ENCODE measurements at regions not wholly inside any gene's neighbourhood (a gene's known extent, or its start where the extent isn't known, plus 50 kb on each side); places are given as distances from the start of the nearest gene placed in this dataset.

DNA sequence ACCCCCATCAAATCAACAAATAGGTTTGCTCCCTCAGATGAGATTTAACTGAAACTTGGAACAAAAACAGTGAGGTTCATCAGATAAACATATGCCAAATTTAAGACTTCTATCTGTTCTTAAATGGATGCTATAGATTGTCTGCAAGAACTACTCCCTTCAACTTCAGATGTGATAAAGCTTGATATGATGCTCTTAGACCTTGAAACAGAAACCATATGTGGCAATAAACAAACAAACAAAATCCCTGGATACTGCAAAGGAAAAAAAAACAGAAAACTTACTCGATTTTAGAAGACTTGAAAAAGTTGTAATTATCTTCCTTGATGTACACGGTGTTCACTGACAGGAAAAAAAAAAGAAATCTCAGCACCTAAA lies 286.1 kb upstream of the USP25 start:
- H3K36me3 ChIP-seq (replicated peaks): no peaks in the 10 kb centered on the region
- H3K27me3 ChIP-seq (replicated peaks): no peaks in the 10 kb centered on the region
- no peak overlapping the region for H3K27ac ChIP-seq
- in situ Hi-C loops (cut with HindIII; ENCODE audit: low pct_ligation_motif_present, low sequenced_read_pairs): no loop called here
- TF ChIP-seq, protein P1, sequence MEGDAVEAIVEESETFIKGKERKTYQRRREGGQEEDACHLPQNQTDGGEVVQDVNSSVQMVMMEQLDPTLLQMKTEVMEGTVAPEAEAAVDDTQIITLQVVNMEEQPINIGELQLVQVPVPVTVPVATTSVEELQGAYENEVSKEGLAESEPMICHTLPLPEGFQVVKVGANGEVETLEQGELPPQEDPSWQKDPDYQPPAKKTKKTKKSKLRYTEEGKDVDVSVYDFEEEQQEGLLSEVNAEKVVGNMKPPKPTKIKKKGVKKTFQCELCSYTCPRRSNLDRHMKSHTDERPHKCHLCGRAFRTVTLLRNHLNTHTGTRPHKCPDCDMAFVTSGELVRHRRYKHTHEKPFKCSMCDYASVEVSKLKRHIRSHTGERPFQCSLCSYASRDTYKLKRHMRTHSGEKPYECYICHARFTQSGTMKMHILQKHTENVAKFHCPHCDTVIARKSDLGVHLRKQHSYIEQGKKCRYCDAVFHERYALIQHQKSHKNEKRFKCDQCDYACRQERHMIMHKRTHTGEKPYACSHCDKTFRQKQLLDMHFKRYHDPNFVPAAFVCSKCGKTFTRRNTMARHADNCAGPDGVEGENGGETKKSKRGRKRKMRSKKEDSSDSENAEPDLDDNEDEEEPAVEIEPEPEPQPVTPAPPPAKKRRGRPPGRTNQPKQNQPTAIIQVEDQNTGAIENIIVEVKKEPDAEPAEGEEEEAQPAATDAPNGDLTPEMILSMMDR (IDR thresholded peaks at IDR 0.05; ENCODE audit: low read depth, low read length, missing control alignments): no peak
- no peak for DNase-seq
- H3K4me3 ChIP-seq (ENCODE audit: low read depth, low read length): no peak overlapping the region

DNA sequence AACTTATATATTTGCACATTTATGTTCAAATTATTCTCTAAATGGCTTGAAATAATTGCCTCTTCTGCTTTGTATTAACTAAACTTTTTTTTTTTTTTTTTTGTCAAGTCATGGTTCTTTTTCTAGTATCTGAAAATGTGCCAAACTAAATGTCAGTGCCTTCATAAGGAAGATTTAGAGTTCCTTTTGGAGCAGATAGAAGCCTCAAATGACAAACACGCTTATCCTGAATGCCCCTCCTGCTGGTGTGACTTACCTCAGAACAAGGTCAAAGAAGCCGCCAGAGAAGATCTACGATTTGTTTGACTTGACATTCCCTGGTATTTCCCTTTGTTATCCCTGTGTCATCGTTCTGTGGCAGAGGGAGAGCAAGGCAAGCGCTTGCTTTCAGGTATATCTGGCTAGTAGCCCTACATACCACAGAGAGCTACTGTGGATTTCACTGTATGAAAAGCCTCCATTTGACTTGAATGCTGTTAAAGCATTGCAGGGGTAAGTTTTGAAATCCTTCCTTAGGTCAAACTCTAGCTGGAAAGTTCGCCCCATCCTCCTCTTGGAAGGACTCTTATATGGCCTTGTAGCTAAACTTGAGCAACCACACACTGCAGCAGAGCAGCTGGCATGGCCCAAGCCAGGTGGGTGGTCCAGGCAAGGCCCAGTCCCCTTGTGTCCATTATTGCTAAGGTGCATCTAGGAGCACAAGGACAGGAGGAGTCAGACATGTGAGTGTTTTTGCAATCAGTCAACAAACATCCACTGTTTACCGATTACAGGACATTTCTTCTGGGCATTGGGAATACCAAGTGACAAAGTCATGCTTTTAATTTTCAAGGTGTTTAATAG lies 285.4 kb upstream of the USP25 start:
- Histone ChIP-seq H3K4me3 (ENCODE audit: low read depth, low read length) (no peak overlapping the region), H3K27ac (no peak overlapping the region), H3K27me3 (replicated peaks) (no peaks in the 10 kb centered on the region), H3K36me3 (replicated peaks) (no peaks in the 10 kb centered on the region)
- in situ Hi-C loops (cut with HindIII; ENCODE audit: low pct_ligation_motif_present, low sequenced_read_pairs): no loop called here
- DNase-seq: no peak
- TF ChIP-seq, protein P1 (IDR thresholded peaks at IDR 0.05; ENCODE audit: low read depth, low read length, missing control alignments): no peak

DNA sequence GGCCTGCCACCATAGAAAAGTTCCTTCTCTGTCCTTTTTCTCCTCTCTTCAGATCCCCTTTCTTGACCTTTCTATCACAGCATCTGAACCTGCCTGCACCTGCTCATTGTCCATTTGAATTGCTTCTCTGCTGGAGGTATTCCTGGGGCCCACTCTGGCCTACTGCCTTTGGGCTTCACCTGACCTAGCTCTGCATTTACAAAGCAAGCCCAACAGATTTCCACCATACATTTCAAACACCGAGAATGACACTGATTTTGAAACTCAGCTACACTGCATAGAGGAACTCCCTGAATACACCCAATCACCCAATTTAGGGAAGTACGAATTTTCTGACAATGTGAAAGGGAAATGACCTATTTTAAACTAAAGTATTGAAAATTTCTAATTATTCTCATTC lies 284.5 kb upstream of the USP25 start:
- Histone ChIP-seq H3K36me3 (replicated peaks) (no peaks in the 10 kb centered on the region), H3K27ac (no peak overlapping the region), H3K4me3 (ENCODE audit: low read depth, low read length) (no peak overlapping the region), H3K27me3 (replicated peaks) (no peaks in the 10 kb centered on the region)
- in situ Hi-C loops (cut with HindIII; ENCODE audit: low pct_ligation_motif_present, low sequenced_read_pairs): no loop called here
- no peak for DNase-seq
- TF ChIP-seq, protein P1 (IDR thresholded peaks at IDR 0.05; ENCODE audit: low read depth, low read length, missing control alignments): no peak

DNA sequence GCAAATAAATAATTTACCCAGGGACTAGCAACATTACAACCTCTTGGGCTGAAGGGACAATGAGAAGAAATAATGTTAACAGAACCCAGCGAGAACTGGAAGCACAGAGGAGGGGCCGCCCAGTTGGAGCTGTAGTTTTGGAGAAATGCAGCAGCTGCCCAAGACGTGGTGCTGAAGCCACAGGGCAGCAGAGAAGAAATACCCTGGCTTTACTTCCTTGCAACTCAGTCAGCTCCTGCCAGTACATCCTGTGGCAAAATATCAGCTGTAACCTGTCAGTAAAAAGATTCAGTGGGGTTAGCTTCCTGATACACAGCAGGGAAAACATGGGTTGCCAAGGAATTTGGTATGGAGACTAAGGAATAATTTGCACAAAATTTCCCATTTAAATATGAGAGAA lies 283.6 kb upstream of the USP25 start:
- TF ChIP-seq, protein P1 (IDR thresholded peaks at IDR 0.05; ENCODE audit: low read depth, low read length, missing control alignments): no peak
- Histone ChIP-seq H3K4me3 (ENCODE audit: low read depth, low read length) (no peak overlapping the region), H3K36me3 (replicated peaks) (no peaks in the 10 kb centered on the region), H3K27ac (no peak overlapping the region), H3K27me3 (replicated peaks) (no peaks in the 10 kb centered on the region)
- in situ Hi-C loops (cut with HindIII; ENCODE audit: low pct_ligation_motif_present, low sequenced_read_pairs): no loop called here
- DNase-seq: no peak

DNA sequence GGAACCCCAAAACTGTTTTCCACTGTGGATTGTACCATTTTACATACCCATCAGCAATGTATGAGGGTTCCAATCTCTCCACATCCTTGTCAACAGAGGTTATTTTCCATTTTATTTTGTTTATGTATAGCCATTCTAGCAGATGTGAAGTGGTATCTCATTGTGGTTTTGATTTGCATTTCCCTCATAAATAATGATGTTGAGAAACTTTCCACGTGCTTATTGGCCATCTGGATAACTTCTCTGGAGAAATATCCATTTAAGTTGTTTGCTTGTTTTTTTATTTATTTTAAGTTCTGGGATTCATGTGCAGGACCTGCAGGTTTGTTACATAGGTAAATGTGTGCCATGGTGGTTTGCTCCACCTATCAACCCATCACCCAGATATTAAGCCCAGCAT lies 280.2 kb upstream of the USP25 start:
- in situ Hi-C loops (cut with HindIII; ENCODE audit: low pct_ligation_motif_present, low sequenced_read_pairs): no loop called here
- H3K4me3 ChIP-seq (ENCODE audit: low read depth, low read length): no peak overlapping the region
- no peak for DNase-seq

More for the DNA sequence above, 280.2 kb upstream of the USP25 start:
- TF ChIP-seq, protein P1 (IDR thresholded peaks at IDR 0.05; ENCODE audit: low read depth, low read length, missing control alignments): no peak
- Histone ChIP-seq H3K27me3 (replicated peaks) (no peaks in the 10 kb centered on the region), H3K27ac (no peak overlapping the region), H3K36me3 (replicated peaks) (no peaks in the 10 kb centered on the region)

Measured in brain microvascular endothelial cell (primary cell).